K562 (cell line): ENCODE measurements at regions not wholly inside any gene's neighbourhood (a gene's known extent, or its start where the extent isn't known, plus 50 kb on each side); places are given as distances from the start of the nearest gene placed in this dataset.

Source experiments
- BCLAF1 ChIP-seq, 2 experiments: fragments of 450-650 bp in 1 of 2; IDR thresholded peaks; 2 replicates each; pipeline ENCODE4 v1.6.1; 2011 to 2017; ENCODE audit warnings: low read depth in 2 of 2, antibody characterized with exemption in 1 of 2, borderline replicate concordance in 1 of 2, low read length in 1 of 2, mild to moderate bottlenecking in 1 of 2, mixed read lengths in 1 of 2; ENCODE audit not compliant: control insufficient read depth in 1 of 2
- CC2D1A ChIP-seq: fragments of 450-650 bp; IDR thresholded peaks from 2 replicates; pipeline ENCODE4 v1.6.1; 2017; ENCODE audit warnings: mild to moderate bottlenecking
- CHD2 ChIP-seq: IDR thresholded peaks from 2 replicates; pipeline ENCODE4 v1.6.1; 2011; ENCODE audit warnings: low read depth, low read length
- FOS ChIP-seq: IDR thresholded peaks from 3 replicates; pipeline ENCODE4 v1.6.1; 2011; ENCODE audit not compliant: insufficient read length; ENCODE audit errors: extremely low read depth
- FOXA3 ChIP-seq, 2 experiments: fragments of 450-650 bp in 1 of 2; sonication (generic) in 1 of 2; formaldehyde crosslinking; IDR thresholded peaks in 1 of 2; conservative IDR thresholded peaks in 1 of 2; 2 replicates each; pipeline versions ENCODE4 v1.4.0 to v1.8.0; 2020 to 2022; ENCODE audit warnings: mild to moderate bottlenecking in 2 of 2, missing genetic modification reagents in 1 of 2
- FOXP4 ChIP-seq: sonication (generic); formaldehyde crosslinking; IDR thresholded peaks from 2 replicates; pipeline ENCODE4 v1.8.0; 2022; ENCODE audit warnings: mild to moderate bottlenecking, missing genetic modification reagents, borderline replicate concordance
- MAX ChIP-seq: sonication (generic); formaldehyde crosslinking; IDR thresholded peaks from 2 replicates; pipeline ENCODE4 v1.9.0; 2022; ENCODE audit warnings: mild to moderate bottlenecking, missing genetic modification reagents
- MEF2D ChIP-seq: conservative IDR thresholded peaks from 2 replicates; pipeline ENCODE4 v1.6.1; 2016; ENCODE audit warnings: low read depth, missing genetic modification characterization, missing compliant biosample characterization
- MYNN ChIP-seq, 2 experiments: sonication (generic); formaldehyde crosslinking in 1 of 2; IDR thresholded peaks; 2 replicates each; pipeline versions ENCODE4 v1.5.0 to v1.6.1; 2016 to 2020; ENCODE audit warnings: antibody characterized with exemption in 1 of 2, missing genetic modification reagents in 1 of 2
- NR2C1 ChIP-seq, 2 experiments: fragments of 450-650 bp; IDR thresholded peaks; 2 replicates each; pipeline ENCODE4 v1.6.1; 2017; ENCODE audit warnings: mild to moderate bottlenecking in 2 of 2, antibody characterized with exemption in 1 of 2, inconsistent platforms in 1 of 2, missing compliant biosample characterization in 1 of 2, missing genetic modification characterization in 1 of 2
- RAD21 ChIP-seq, 2 experiments: fragments of 250-450 bp in 1 of 2; fragments of 450-650 bp in 1 of 2; sonication (Bioruptor Pico) in 1 of 2; formaldehyde crosslinking in 1 of 2; IDR thresholded peaks in 1 of 2; conservative IDR thresholded peaks in 1 of 2; 2 replicates each; pipeline versions ENCODE4 v1.4.0 to v1.8.0; 2020 to 2022; ENCODE audit warnings: mild to moderate bottlenecking in 2 of 2, moderate library complexity in 1 of 2
- SIRT6 ChIP-seq: IDR thresholded peaks from one replicate; pipeline ENCODE4 v1.6.1; 2012; ENCODE audit warnings: low read depth, mild to moderate bottlenecking, control low read depth, inconsistent platforms, low read length, moderate library complexity
- SMAD2 ChIP-seq: fragments of 150-350 bp; IDR thresholded peaks from 2 replicates; pipeline ENCODE4 v1.6.1; 2014; ENCODE audit warnings: low read depth, mild to moderate bottlenecking, low read length
- YY1 ChIP-seq, 3 experiments: IDR thresholded peaks; 2 replicates each; pipeline ENCODE4 v1.6.1; 2011; ENCODE audit warnings: low read length in 2 of 3, mild to moderate bottlenecking in 2 of 3, moderate library complexity in 2 of 3, borderline replicate concordance in 1 of 3, control low read depth in 1 of 3, low read depth in 1 of 3; ENCODE audit not compliant: insufficient read depth in 3 of 3, insufficient replicate concordance in 2 of 3, control insufficient read depth in 1 of 3, insufficient read length in 1 of 3; ENCODE audit errors: extremely low read depth in 1 of 3
- ZNF134 ChIP-seq: fragments of 250-450 bp; sonication (Bioruptor Pico); conservative IDR thresholded peaks from 2 replicates; pipeline ENCODE4 v1.4.0; 2020
- ZNF445 ChIP-seq: fragments of 250-450 bp; sonication (Bioruptor Pico); IDR thresholded peaks from 2 replicates; pipeline ENCODE4 v1.4.0; 2020; ENCODE audit warnings: low read depth, mild to moderate bottlenecking, moderate library complexity

DNA sequence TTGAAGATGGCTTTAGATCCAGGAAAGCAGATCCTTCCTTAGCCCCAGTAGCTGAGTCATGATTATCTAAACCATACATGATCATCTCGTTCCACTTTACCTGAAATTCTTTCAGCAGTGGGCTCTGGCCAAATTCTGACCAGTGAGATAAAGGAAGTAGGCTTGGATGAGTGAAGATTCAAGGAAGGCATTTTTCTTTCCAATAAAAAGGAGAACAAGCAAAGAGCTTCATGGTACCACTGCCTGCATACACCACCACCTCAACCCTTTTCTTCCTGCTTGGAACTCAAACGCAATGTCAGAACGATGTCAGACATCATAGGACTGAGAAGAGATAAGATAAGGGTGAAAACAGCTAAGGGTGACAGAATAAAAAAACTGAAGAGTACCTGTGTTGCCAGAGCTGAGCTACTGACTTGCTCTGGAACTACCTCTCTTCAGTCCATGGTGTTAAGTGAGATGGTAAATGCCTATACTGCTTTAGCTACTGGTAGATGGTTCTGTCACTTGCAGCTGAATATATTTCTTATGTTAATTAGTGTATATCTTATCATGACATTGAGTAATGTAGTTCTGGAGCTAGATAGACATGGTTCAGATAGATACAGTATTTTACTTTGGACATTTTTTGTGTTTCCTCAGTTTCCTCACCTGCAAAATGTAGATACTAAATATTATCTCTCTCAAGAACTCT is 58.7 kb upstream of the ACVR1 start (continued):
- TF ChIP-seq FOXP4 (CRISPR knock-in tag) (no peak), CHD2 (no peak), ZNF445 (CRISPR knock-in tag) (no peak), MEF2D (tag) (no peak), FOS (no peak), NR2C1 (IDR thresholded peaks at IDR 0.05) (no peak), NR2C1 (tag; IDR thresholded peaks at IDR 0.05) (no peak), ZNF134 (CRISPR knock-in tag) (no peak), FOXA3 (CRISPR knock-in tag; conservative IDR thresholded peaks at IDR 0.05 in 1 of 2, IDR thresholded peaks at IDR 0.05 in 1 of 2) (no peak), MAX (CRISPR knock-in tag) (no peak), YY1 (IDR thresholded peaks at IDR 0.05; ENCODE audit: borderline replicate concordance in 1 of 3, control insufficient read depth in 1 of 3, extremely low read depth in 1 of 3, insufficient read depth in 3 of 3, insufficient read length in 1 of 3, insufficient replicate concordance in 2 of 3, low read depth in 1 of 3, low read length in 2 of 3) (no peak), SIRT6 (no peak), RAD21 (CRISPR knock-in tag; conservative IDR thresholded peaks at IDR 0.05 in 1 of 2, IDR thresholded peaks at IDR 0.05 in 1 of 2) (no peak; a peak in 1 of 4 replicates), MYNN (IDR thresholded peaks at IDR 0.05) (no peak), MYNN (CRISPR knock-in tag; IDR thresholded peaks at IDR 0.05) (no peak), CC2D1A (no peak), BCLAF1 (IDR thresholded peaks at IDR 0.05; ENCODE audit: borderline replicate concordance in 1 of 2, control insufficient read depth in 1 of 2, low read depth in 2 of 2, low read length in 1 of 2) (no peak), SMAD2 (no peak)
